ENCODE measurements at regions not wholly inside any gene's neighbourhood (a gene's known extent, or its start where the extent isn't known, plus 50 kb on each side); places are given as distances from the start of the nearest gene placed in this dataset.

- WGBS, 2 donors (ENCODE audit: extremely low coverage in 2 of 2, insufficient read length in 2 of 2, insufficient replicate concordance in 1 of 2) = no CpG with 5 or more reads among the region's 3 CpGs
Measured at GRCh38 chr1:212203630-212204029, 81.6 kb upstream of the PPP2R5A start.

GRCh38 chr1:212205006-212205405, 80.2 kb upstream of the PPP2R5A start:
- DNase-seq (ENCODE audit: low spot score) = no peak
- no peak overlapping the region for H2BK5ac ChIP-seq (ENCODE audit: low read length)
- no peak overlapping the region for H3K27ac ChIP-seq (replicated peaks; ENCODE audit: low read length)
- H3K4me1 ChIP-seq (ENCODE audit: control insufficient read depth in 2 of 2, insufficient read depth in 1 of 2, low read depth in 1 of 2, low read length in 2 of 2) = peaks cover 0 to 2% of the 10 kb centered on the region in 2 donors
- no peak overlapping the region for H2BK120ac ChIP-seq (ENCODE audit: low read depth, low read length)
- no peak overlapping the region for H4K91ac ChIP-seq (ENCODE audit: low read depth, low read length, poor library complexity)
- no peaks in the 10 kb centered on the region for H3K9me3 ChIP-seq (replicated peaks in 1 of 2; ENCODE audit: control insufficient read depth in 2 of 2, insufficient read depth in 1 of 2, low read depth in 1 of 2, low read length in 2 of 2)
- no peak overlapping the region for H3K23ac ChIP-seq (ENCODE audit: low read depth, low read length, poor library complexity)
- H3K14ac ChIP-seq (ENCODE audit: low read length) = no peak overlapping the region
- H3K79me1 ChIP-seq (ENCODE audit: low read depth, low read length) = no peaks in the 10 kb centered on the region
- no peak overlapping the region for H2AFZ ChIP-seq (ENCODE audit: low read length)
- H3K18ac ChIP-seq (ENCODE audit: low read length) = no peak overlapping the region
- H3K4me2 ChIP-seq (ENCODE audit: insufficient read depth, low read length, poor library complexity, severe bottlenecking) = no peak overlapping the region
- H2BK15ac ChIP-seq (ENCODE audit: low read length) = no peak overlapping the region
- no peak overlapping the region for H4K8ac ChIP-seq (ENCODE audit: low read depth, low read length)
- no peak overlapping the region for H2BK12ac ChIP-seq (ENCODE audit: low read length)
- H3K4ac ChIP-seq (ENCODE audit: low read length) = no peak overlapping the region
- WGBS, 2 donors (ENCODE audit: extremely low coverage in 2 of 2, insufficient read length in 2 of 2, insufficient replicate concordance in 1 of 2) = no CpG with 5 or more reads among the region's 1 CpG
- no peaks in the 10 kb centered on the region for H3K27me3 ChIP-seq (ENCODE audit: control insufficient read depth in 3 of 3, insufficient read depth in 3 of 3, low read depth in 1 of 3, low read length in 3 of 3)
- no peaks in the 10 kb centered on the region for H3K36me3 ChIP-seq (replicated peaks in 1 of 2; ENCODE audit: control insufficient read depth in 2 of 2, insufficient read depth in 2 of 2, low read length in 2 of 2)
- H3K9ac ChIP-seq (ENCODE audit: low read depth, low read length, poor library complexity) = no peak overlapping the region
- no peak overlapping the region for H2AK5ac ChIP-seq (ENCODE audit: low read depth, low read length)
- H3K4me3 ChIP-seq (ENCODE audit: low read length in 2 of 2) = no peak overlapping the region

More at GRCh38 chr1:212203630-212204029, 81.6 kb upstream of the PPP2R5A start:
- Histone ChIP-seq H4K91ac (ENCODE audit: low read depth, low read length, poor library complexity) (peak overlapping the region; percentile 53), H3K27me3 (ENCODE audit: control insufficient read depth in 3 of 3, insufficient read depth in 3 of 3, low read depth in 1 of 3, low read length in 3 of 3) (no peaks in the 10 kb centered on the region), H3K9me3 (replicated peaks in 1 of 2; ENCODE audit: control insufficient read depth in 2 of 2, insufficient read depth in 1 of 2, low read depth in 1 of 2, low read length in 2 of 2) (no peaks in the 10 kb centered on the region), H3K14ac (ENCODE audit: low read length) (no peak overlapping the region), H3K79me1 (ENCODE audit: low read depth, low read length) (no peaks in the 10 kb centered on the region), H3K9ac (ENCODE audit: low read depth, low read length, poor library complexity) (no peak overlapping the region), H3K4ac (ENCODE audit: low read length) (no peak overlapping the region), H2AFZ (ENCODE audit: low read length) (no peak overlapping the region), H2BK5ac (ENCODE audit: low read length) (no peak overlapping the region), H2AK5ac (ENCODE audit: low read depth, low read length) (no peak overlapping the region), H2BK120ac (ENCODE audit: low read depth, low read length) (no peak overlapping the region), H3K23ac (ENCODE audit: low read depth, low read length, poor library complexity) (no peak overlapping the region), H3K18ac (ENCODE audit: low read length) (no peak overlapping the region), H3K4me3 (ENCODE audit: low read length in 2 of 2) (no peak overlapping the region), H3K36me3 (replicated peaks in 1 of 2; ENCODE audit: control insufficient read depth in 2 of 2, insufficient read depth in 2 of 2, low read length in 2 of 2) (no peaks in the 10 kb centered on the region), H3K27ac (replicated peaks; ENCODE audit: low read length) (no peak overlapping the region), H2BK15ac (ENCODE audit: low read length) (no peak overlapping the region), H4K8ac (ENCODE audit: low read depth, low read length) (no peak overlapping the region), H2BK12ac (ENCODE audit: low read length) (no peak overlapping the region), H3K4me2 (ENCODE audit: insufficient read depth, low read length, poor library complexity, severe bottlenecking) (no peak overlapping the region), H3K4me1 (ENCODE audit: control insufficient read depth in 2 of 2, insufficient read depth in 1 of 2, low read depth in 1 of 2, low read length in 2 of 2) (peaks cover 0 to 2% of the 10 kb centered on the region in 2 donors)
- DNase-seq (ENCODE audit: low spot score) = no peak

GRCh38 chr1:212205843-212206242, 79.4 kb upstream of the PPP2R5A start:
- Histone ChIP-seq H3K4ac (ENCODE audit: low read length) (no peak overlapping the region), H3K14ac (ENCODE audit: low read length) (no peak overlapping the region), H3K9me3 (replicated peaks in 1 of 2; ENCODE audit: control insufficient read depth in 2 of 2, insufficient read depth in 1 of 2, low read depth in 1 of 2, low read length in 2 of 2) (no peaks in the 10 kb centered on the region), H2BK5ac (ENCODE audit: low read length) (no peak overlapping the region), H2BK120ac (ENCODE audit: low read depth, low read length) (no peak overlapping the region), H2AFZ (ENCODE audit: low read length) (no peak overlapping the region), H3K9ac (ENCODE audit: low read depth, low read length, poor library complexity) (no peak overlapping the region), H3K27me3 (ENCODE audit: control insufficient read depth in 3 of 3, insufficient read depth in 3 of 3, low read depth in 1 of 3, low read length in 3 of 3) (no peaks in the 10 kb centered on the region), H2AK5ac (ENCODE audit: low read depth, low read length) (no peak overlapping the region), H2BK15ac (ENCODE audit: low read length) (no peak overlapping the region), H3K79me1 (ENCODE audit: low read depth, low read length) (no peaks in the 10 kb centered on the region), H2BK12ac (ENCODE audit: low read length) (no peak overlapping the region), H3K4me1 (ENCODE audit: control insufficient read depth in 2 of 2, insufficient read depth in 1 of 2, low read depth in 1 of 2, low read length in 2 of 2) (peaks cover 0 to 2% of the 10 kb centered on the region in 2 donors), H3K4me3 (ENCODE audit: low read length in 2 of 2) (no peak overlapping the region), H4K91ac (ENCODE audit: low read depth, low read length, poor library complexity) (no peak overlapping the region), H3K23ac (ENCODE audit: low read depth, low read length, poor library complexity) (no peak overlapping the region), H3K36me3 (replicated peaks in 1 of 2; ENCODE audit: control insufficient read depth in 2 of 2, insufficient read depth in 2 of 2, low read length in 2 of 2) (no peaks in the 10 kb centered on the region), H3K27ac (replicated peaks; ENCODE audit: low read length) (no peak overlapping the region), H3K4me2 (ENCODE audit: insufficient read depth, low read length, poor library complexity, severe bottlenecking) (no peak overlapping the region), H4K8ac (ENCODE audit: low read depth, low read length) (no peak overlapping the region), H3K18ac (ENCODE audit: low read length) (no peak overlapping the region)
- no CpG with 5 or more reads among the region's 5 CpGs for WGBS, 2 donors (ENCODE audit: extremely low coverage in 2 of 2, insufficient read length in 2 of 2, insufficient replicate concordance in 1 of 2)
- no peak for DNase-seq (ENCODE audit: low spot score)

- no peaks in the 10 kb centered on the region for H3K27me3 ChIP-seq (ENCODE audit: control insufficient read depth in 3 of 3, insufficient read depth in 3 of 3, low read depth in 1 of 3, low read length in 3 of 3)
- H3K18ac ChIP-seq (ENCODE audit: low read length) = no peak overlapping the region
- H4K8ac ChIP-seq (ENCODE audit: low read depth, low read length) = no peak overlapping the region
- no peaks in the 10 kb centered on the region for H3K36me3 ChIP-seq (replicated peaks in 1 of 2; ENCODE audit: control insufficient read depth in 2 of 2, insufficient read depth in 2 of 2, low read length in 2 of 2)
- no peak overlapping the region for H3K9ac ChIP-seq (ENCODE audit: low read depth, low read length, poor library complexity)
- no peak overlapping the region for H2BK12ac ChIP-seq (ENCODE audit: low read length)
- no peak overlapping the region for H2BK120ac ChIP-seq (ENCODE audit: low read depth, low read length)
- no peak overlapping the region for H2BK5ac ChIP-seq (ENCODE audit: low read length)
- H4K91ac ChIP-seq (ENCODE audit: low read depth, low read length, poor library complexity) = no peak overlapping the region
- WGBS, 2 donors (ENCODE audit: extremely low coverage in 2 of 2, insufficient read length in 2 of 2, insufficient replicate concordance in 1 of 2) = no CpG with 5 or more reads among the region's 6 CpGs
- no peak overlapping the region for H2BK15ac ChIP-seq (ENCODE audit: low read length)
- no peaks in the 10 kb centered on the region for H3K79me1 ChIP-seq (ENCODE audit: low read depth, low read length)
- H2AK5ac ChIP-seq (ENCODE audit: low read depth, low read length) = no peak overlapping the region
- H3K4ac ChIP-seq (ENCODE audit: low read length) = no peak overlapping the region
- H3K9me3 ChIP-seq (replicated peaks in 1 of 2; ENCODE audit: control insufficient read depth in 2 of 2, insufficient read depth in 1 of 2, low read depth in 1 of 2, low read length in 2 of 2) = no peaks in the 10 kb centered on the region
- H3K4me1 ChIP-seq (ENCODE audit: control insufficient read depth in 2 of 2, insufficient read depth in 1 of 2, low read depth in 1 of 2, low read length in 2 of 2) = peaks cover 0 to 2% of the 10 kb centered on the region in 2 donors
- H3K4me3 ChIP-seq (ENCODE audit: low read length in 2 of 2) = no peak overlapping the region
- H3K27ac ChIP-seq (replicated peaks; ENCODE audit: low read length) = no peak overlapping the region
- H3K14ac ChIP-seq (ENCODE audit: low read length) = no peak overlapping the region
- no peak for DNase-seq (ENCODE audit: low spot score)
- no peak overlapping the region for H3K23ac ChIP-seq (ENCODE audit: low read depth, low read length, poor library complexity)
- no peak overlapping the region for H2AFZ ChIP-seq (ENCODE audit: low read length)
- H3K4me2 ChIP-seq (ENCODE audit: insufficient read depth, low read length, poor library complexity, severe bottlenecking) = no peak overlapping the region
Measured at GRCh38 chr1:212207118-212207517, 78.1 kb upstream of the PPP2R5A start.

Data from neuronal stem cell (in vitro differentiated cells).